Stimulated activated CD4-positive, alpha-beta T cell treated with anti-CD3 and anti-CD28 coated beads, TNF-alpha, amount 100 ng/mL, for 48 hours (primary cell): ENCODE measurements at regions not wholly inside any gene's neighbourhood (a gene's known extent, or its start where the extent isn't known, plus 50 kb on each side); places are given as distances from the start of the nearest gene placed in this dataset.
A peak's percentile ranks its signal among the peaks of the same experiment; 100 is the strongest.

Source experiments
- DNase-seq, 3 donors: peaks; one replicate each; pipeline ENCODE4 v3.0.0-alpha.2; 2020; ENCODE audit warnings: low read depth in 3 of 3

DNA sequence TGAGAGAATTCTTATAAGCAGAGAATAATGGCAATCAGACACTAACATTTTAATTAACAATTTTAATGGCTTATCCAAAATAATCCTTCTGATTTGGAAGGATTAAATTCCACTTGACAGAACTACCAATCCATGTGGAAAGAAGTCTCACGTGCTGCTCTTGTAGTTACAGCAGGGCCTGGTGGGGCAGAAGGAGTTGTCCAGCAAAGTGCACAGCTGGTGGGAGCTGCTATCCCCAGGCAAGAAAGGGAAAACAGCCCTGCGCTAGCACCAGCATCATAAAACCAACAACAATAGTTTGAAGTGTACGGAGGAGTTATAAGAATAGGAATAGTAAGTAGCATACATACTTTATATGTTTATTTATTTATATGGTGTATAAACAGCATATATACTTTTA is 127.4 kb upstream of the TRIM2 start:
- no peak for DNase-seq

DNA sequence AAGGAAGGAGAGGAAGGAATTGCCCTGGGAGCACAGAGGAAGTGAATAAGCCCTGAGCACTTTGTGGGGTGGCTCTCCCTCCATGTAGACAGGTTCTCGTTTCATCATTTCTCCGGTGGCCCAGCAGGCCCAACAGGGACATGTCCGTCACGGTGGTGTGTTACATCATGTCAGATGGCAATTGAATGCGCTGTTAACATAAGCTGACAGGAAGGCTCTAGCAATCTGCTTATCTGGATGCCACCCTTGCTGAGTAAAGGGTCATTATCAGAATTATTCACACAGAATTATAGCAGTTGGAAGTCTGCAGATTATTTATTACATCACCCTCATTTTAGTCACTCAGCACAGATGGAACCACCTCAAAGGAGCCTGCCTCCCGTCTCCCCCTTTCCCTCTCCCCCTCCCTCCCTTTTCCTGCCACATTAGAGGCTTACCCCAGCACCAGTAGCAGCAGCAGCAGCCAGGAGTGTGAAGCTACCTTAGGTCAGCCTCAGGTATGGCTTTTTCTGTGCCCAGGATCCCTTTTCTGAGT is 124.3 kb upstream of the TRIM2 start:
- DNase-seq, result no peak

DNA sequence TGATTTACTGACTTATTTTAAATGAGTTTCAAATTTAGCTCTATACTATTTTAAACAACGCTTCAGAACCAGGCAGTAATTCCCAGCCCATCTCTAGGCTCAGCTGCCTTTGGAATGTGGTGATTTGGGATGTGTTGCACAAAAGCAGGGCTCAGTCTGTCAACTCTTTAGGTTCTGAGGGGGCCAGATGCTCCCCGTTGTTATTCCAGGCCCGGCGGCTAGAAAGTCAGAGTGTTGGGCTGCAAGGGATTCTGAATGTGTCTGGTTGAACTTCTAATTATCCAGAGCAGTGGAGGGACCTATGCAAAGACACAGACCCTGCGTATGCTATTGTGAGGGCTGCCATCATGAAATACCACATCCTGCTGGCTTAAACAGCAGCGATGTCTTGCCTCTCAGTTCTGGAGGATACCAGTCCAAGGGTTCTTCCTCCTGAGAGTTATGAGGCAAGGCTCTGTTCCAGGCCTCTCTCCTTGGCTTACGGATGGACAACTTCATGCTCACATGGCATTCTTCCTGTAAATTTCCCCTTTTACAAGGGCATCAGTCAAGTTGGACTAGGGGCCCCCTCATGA is 123.2 kb upstream of the TRIM2 start:
- no peak for DNase-seq

DNA sequence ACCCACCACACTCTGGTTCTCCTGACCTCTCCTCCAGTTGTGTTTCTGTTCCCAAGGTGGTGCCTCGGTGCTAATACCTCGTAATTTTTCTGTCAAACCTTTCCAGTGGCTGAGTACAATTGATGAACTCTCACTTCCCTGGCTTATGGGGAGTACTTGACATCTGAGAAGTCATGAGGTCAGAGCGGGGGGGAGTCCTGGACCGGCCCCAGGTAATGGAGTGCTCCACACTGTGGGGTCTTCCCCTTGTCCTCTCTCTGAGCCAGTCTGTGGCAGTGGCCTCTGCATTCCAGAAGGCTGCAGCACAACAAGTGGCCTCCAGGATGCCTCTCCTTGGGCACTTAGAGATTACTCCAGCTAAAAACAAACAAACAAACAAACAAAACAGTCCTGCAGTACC is 122.5 kb upstream of the TRIM2 start:
- no peak for DNase-seq

DNA sequence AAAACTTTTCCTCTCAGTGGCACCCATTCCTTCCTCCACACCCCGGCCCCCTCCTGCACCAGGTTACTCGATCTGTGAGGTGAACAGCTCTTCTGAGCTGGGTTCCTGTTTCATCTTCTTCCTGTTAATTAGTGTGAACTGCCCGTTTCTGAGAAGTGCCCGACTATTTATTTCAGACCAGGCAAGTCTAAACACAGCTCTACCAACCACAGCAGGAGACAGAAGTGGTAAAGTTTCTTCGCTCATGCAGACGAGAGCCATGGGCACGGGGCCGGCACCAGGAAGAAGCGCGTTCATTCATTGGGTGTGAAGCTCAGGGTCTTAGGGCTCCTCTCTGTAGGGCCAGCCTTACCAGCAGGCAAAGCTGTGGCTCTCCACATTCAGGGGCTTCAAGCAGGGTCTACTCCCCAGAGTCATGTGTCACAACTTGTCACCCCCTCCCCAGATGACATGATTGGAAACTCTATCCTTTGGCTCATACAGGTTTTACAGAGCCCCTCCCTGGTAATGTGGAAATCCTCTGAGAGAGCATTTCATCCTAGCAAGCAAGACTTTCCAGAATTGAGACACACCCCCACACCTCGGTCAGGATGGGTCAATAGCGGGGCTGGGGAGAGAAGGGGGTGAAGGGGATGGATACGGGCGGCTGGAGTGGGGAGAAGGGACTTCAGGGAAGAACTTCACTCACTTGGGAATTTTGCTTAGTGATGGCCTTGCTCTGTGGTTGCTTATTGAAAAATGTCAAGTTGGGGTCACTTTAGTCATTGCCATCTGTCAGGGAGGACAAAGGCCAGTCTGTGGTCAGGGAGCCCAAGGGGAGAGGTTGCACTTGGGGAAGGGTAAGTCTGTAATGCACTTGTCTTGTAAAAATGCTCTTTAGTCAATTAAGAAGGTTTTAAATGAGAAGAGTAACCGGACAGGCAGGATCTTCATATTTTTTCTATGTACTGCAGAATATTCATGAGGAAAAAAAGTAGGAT is 121.6 kb upstream of the TRIM2 start:
- DNase-seq, result no peak

DNA sequence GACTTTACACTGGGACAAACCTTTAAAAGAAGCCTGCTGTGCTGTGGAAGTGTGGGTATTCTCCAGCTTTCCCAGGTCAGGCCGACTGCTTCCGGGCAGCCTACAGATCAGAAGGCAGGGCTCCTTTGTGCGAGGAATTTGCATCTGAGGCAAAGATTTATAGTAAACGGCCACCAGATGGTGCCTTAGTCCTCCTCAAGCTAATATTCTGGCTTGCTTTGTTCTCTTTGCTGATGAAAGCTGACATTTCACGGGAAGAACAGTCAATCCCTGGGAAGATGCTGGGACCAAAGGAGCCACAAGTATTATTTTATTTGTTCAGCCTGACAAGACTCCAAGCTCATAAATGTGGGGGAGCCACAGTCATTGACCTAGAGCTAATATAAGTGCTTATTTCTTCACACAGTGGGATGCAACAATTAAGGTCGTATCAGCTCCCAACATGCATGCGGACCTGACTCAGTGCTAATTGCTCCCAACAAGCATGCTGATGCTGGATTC is 120.7 kb upstream of the TRIM2 start:
- peak; percentile 14 to 30 (median 17) for DNase-seq

GRCh38 chr4:153084224-153084979 is 119.8 kb upstream of the TRIM2 start:
- DNase-seq, result no peak

GRCh38 chr4:153084980-153085630 is 119.1 kb upstream of the TRIM2 start:
- peak; percentile 76 to 84 (median 79) for DNase-seq

- no peak for DNase-seq
Measured at GRCh38 chr4:153087671-153088194, 116.5 kb upstream of the TRIM2 start.

DNA sequence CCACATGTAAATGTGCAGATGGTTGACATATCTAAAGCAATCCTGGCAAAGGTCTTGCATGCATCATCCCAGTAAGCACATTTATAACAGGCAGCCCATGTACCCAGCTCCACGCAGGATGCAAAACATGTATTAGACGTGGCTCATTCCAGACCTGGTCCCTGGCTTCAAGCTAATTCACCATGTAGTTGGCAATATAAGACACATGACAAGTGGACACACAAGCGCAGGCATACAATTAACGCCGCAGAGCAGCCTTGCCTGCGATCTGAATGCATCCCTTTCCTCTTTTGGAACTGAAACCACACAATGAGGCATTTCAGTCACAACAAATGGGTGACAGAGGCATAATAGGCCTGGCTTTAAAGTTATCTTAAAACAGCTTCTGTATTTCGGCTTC is 114.5 kb upstream of the TRIM2 start:
- DNase-seq, result no peak

GRCh38 chr4:153090181-153090580 is 114.1 kb upstream of the TRIM2 start:
- no peak for DNase-seq

DNA sequence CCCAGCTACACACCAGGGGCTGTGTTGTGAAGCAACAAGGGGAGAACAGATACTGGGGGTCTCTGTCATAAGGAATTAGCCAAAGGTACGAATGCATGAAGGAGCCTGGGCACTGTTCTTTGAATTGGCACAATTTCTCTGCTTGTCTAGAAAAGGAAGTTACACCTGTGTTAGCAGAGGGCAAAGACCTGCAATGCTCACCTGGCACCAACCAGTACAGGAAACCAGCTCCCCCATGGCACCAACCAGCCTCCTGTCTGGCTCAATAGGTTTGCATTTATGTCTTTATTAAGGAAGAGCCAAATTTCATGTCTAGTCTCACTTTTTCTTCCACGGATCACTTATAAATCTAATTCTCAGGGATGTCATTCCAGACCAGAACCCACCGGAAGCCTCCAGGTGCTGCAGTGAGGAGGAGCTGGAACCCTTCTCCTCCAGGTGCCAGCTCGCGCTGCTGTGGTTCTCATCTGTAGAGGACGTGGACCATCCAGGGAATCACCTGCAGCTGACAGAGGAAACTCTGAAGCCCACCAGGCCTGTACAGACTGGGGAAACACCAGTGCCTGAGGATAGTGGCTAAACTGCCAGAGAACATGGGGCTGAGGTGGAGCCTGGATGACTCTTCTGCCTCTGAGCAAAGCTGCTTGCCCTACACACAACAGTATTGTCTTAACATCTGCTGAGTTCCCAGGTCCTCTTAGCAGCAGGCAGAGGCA is 113.4 kb upstream of the TRIM2 start:
- DNase-seq, result no peak

DNA sequence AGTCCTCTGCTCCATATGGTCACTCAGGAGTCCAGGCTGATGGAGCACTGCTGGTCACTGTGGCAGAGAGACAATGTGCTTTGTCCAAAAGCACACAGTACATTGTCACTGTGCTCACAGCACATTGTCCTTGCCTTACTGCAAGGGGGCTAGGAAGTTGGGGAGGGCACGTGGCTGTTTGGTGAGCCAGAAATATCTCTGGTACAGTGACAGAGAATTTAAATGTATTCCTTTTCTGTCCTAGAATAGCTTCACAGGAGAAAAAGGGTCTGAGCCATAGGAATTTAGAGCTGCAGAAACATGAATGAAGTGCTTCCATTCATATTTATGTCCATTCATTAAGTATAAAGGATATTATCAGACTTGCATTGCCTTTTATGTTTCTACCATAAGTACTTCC is 110.8 kb upstream of the TRIM2 start:
- DNase-seq, result no peak

DNA sequence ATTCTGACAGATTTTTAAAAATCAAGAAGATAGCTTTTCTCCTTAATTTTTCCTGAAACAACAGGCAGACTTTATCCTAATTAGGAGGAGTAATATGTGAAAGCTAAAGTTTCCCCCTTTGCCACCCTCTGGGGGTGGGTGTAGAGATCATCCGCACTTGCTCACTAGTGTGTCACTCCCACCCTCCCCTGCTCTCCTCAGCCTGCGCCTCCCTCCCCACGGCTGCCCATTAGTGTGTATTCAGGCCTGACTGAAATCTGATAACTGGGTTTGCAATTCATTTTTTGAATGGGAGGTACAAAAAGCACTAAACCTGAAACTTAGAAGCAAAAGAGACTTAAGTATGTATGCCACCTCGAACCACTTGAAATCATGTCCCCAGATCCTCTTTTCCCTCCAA is 110.4 kb upstream of the TRIM2 start:
- DNase-seq, result no peak

- no peak for DNase-seq
Measured at GRCh38 chr4:153094435-153094834, 109.8 kb upstream of the TRIM2 start.

DNA sequence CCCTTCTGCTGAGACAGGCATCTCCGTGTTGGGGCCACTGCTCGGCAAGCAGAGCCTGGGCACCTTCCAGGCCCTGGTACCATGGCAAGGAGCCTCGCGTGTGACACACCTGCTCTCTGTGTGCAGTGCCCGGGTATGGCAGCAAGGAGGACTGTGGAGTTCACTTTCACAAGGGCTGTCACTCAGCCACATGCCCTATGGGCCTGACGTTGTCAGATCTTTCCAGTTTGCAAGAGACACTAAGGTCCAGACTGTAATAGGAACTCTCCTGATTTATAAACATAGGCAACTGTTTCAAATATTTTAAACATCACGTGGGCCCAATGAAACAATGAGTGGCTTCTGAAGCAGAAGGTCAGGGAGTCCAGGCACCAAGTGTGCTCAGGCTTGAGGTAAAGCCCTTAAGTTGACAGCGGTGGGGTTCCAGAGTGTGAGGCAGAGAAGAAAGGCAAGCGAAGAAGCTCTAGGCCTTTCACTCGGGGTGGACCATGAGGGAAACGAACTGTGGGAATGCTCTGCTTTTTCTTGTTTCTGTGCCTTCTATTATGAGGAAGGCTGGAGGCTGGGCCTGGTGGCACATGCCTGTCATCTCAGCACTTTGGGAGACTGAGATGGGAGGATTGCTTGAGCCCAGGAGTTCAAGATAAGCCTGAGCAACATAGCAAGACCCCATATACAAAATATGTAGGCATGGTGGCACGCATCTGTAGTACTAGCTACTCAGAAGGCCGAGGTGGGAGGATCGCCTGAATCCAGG is 108.6 kb upstream of the TRIM2 start:
- DNase-seq, result no peak

DNA sequence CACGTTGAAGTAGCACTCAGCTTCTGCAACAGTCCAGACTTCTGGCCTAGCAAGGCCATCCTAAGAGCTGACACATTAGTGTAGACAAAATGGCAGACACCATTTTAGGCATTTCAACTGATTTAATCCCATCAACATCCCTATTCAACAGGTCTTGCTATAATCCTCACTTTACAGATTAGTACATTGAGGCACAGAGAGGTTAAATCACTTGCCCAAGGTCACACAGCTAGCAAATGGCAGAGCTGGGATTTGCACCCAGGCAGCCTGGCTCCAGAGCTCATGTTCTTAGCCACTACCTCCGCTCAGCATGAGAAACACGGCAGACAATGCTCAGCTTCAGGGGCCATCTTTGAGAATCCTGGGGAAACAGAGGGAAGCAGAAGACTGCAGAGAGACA is 107.9 kb upstream of the TRIM2 start:
- DNase-seq, result no peak

- DNase-seq, result no peak
Measured at GRCh38 chr4:153098427-153098826, 105.8 kb upstream of the TRIM2 start.

GRCh38 chr4:153099391-153100140 is 104.7 kb upstream of the TRIM2 start:
- no peak for DNase-seq
